Bronchial epithelial cell (primary cell): ENCODE measurements at regions not wholly inside any gene's neighbourhood (a gene's known extent, or its start where the extent isn't known, plus 50 kb on each side); places are given as distances from the start of the nearest gene placed in this dataset.
A peak's percentile ranks its signal among the peaks of the same experiment; 100 is the strongest.
"Not testable (repeated sequence)": the region's sequence is repeated elsewhere in the genome, so short reads cannot be mapped to it uniquely, and the experiment has no call there.

ENCODE experiments used
- DNase-seq: peaks from one replicate; pipeline ENCODE4 v3.0.0-alpha.2; 2010; ENCODE audit warnings: low read depth
- FAIRE-seq: peaks from 2 replicates; lab custom pipeline; 2011; peaks lifted over from hg19 to GRCh38; lab: Jason Lieb, UNC
- H3K27me3 ChIP-seq: 2 replicates; pipeline ENCODE4 v1.5.1; 2011; ENCODE audit warnings: low read length; ENCODE audit not compliant: control insufficient read depth, insufficient read depth
- H3K36me3 ChIP-seq: 2 replicates; pipeline ENCODE4 v1.5.1; 2011; ENCODE audit warnings: low read length; ENCODE audit not compliant: control insufficient read depth, insufficient read depth
- H3K4me3 ChIP-seq: 2 replicates; pipeline ENCODE4 v1.5.1; 2011; ENCODE audit warnings: mild to moderate bottlenecking, low read depth, low read length, control low read depth
- TF ChIP-seq, protein P1 (sequence below): IDR thresholded peaks from 2 replicates; pipeline ENCODE4 v1.5.1; 2011; ENCODE audit warnings: mild to moderate bottlenecking, moderate library complexity, low read length, control low read depth, inconsistent platforms; ENCODE audit not compliant: insufficient read depth, severe bottlenecking

DNA sequence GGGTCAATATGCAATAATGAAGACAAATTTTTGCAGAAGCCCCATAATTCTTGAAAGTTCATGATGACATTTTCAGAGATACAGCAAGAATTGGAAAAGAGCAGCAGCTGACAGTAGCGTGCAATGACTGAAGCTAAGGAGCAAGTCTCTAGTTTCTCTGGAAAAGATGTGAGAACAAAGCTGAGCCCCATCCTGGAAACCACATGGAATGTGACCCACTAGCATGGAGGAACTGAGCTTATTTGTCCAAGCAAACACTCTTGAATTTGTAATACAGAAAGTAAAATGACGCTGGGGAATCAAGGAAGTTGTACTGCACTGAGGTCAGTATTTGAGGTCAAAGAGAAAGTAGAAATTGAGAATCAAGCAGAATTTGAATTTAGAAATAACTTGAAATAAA, 1447.2 kb downstream of the FSTL5 start:
- FAIRE-seq, result no peak

DNA sequence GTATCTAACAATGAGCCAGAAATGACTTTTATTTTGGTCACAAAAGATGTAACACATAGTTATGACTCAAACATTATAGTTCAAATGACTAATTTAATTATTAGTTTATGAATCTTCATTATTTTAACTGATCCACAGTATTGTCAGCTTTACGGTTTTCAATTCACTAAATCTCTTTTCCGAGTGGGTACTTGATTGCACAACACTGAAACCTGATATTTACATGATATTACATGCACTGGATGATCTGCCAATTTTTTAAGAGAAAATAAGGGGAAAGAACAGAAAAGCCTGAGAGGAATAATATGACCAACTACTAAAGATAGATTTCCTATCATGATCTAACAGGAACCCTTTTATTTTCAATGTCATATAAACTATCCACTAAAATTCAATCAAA, 1446.0 kb downstream of the FSTL5 start:
- FAIRE-seq, result no peak
- H3K27me3 ChIP-seq, result no peaks in the 10 kb centered on the region
- H3K36me3 ChIP-seq, result no peaks in the 10 kb centered on the region
- TF ChIP-seq, protein P1, sequence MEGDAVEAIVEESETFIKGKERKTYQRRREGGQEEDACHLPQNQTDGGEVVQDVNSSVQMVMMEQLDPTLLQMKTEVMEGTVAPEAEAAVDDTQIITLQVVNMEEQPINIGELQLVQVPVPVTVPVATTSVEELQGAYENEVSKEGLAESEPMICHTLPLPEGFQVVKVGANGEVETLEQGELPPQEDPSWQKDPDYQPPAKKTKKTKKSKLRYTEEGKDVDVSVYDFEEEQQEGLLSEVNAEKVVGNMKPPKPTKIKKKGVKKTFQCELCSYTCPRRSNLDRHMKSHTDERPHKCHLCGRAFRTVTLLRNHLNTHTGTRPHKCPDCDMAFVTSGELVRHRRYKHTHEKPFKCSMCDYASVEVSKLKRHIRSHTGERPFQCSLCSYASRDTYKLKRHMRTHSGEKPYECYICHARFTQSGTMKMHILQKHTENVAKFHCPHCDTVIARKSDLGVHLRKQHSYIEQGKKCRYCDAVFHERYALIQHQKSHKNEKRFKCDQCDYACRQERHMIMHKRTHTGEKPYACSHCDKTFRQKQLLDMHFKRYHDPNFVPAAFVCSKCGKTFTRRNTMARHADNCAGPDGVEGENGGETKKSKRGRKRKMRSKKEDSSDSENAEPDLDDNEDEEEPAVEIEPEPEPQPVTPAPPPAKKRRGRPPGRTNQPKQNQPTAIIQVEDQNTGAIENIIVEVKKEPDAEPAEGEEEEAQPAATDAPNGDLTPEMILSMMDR, result no peak
- DNase-seq, result no peak
- no peak overlapping the region for H3K4me3 ChIP-seq

More for the DNA sequence above, 1447.2 kb downstream of the FSTL5 start:
- Histone ChIP-seq H3K27me3 (no peaks in the 10 kb centered on the region), H3K4me3 (no peak overlapping the region), H3K36me3 (no peaks in the 10 kb centered on the region)
- no peak for DNase-seq
- TF ChIP-seq, protein P1, result no peak

GRCh38 chr4:160724063-160724462, 1439.7 kb downstream of the FSTL5 start:
- H3K36me3 ChIP-seq, result no peaks in the 10 kb centered on the region
- DNase-seq (no peak), FAIRE-seq (no peak)
- TF ChIP-seq, protein P1, result no peak
- H3K27me3 ChIP-seq, result no peaks in the 10 kb centered on the region
- H3K4me3 ChIP-seq, result no peak overlapping the region

GRCh38 chr4:160745126-160745525, 1418.7 kb downstream of the FSTL5 start:
- DNase-seq (peak; percentile 2), FAIRE-seq (no peak)
- Histone ChIP-seq H3K27me3 (no peaks in the 10 kb centered on the region), H3K4me3 (no peak overlapping the region), H3K36me3 (no peaks in the 10 kb centered on the region)
- TF ChIP-seq, protein P1, result no peak

DNA sequence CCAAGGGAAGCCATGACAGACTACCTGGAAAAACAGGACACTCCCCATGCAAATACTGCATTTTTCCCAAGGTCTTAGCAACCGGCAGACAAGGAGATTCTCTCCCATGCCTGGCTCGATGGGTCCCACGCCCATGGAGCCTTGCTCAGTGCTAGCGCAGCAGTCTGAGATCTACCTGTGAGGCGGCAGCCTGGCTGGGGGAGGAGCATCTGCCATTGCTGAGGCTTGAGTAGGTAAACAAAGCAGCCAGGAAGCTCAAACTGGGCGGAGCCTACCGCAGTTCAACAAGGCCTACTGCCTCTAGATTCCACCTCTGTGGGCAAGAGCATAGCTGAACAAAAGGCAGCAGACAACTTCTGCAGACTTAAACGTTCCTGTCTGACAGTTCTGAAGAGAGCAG, 1417.2 kb downstream of the FSTL5 start:
- H3K4me3 ChIP-seq, H3K27me3 ChIP-seq, DNase-seq, FAIRE-seq, H3K36me3 ChIP-seq: not testable (repeated sequence)

- H3K4me3 ChIP-seq, result no peak overlapping the region
- DNase-seq, result peak; percentile 3
- FAIRE-seq, result no peak
- TF ChIP-seq, protein P1, result no peak
- no peaks in the 10 kb centered on the region for H3K27me3 ChIP-seq
- no peaks in the 10 kb centered on the region for H3K36me3 ChIP-seq
These were observed 1391.1 kb downstream of the FSTL5 start for GRCh38 chr4:160772668-160773067.
